ENCODE measurements at regions not wholly inside any gene's neighbourhood (a gene's known extent, or its start where the extent isn't known, plus 50 kb on each side); places are given as distances from the start of the nearest gene placed in this dataset.

DNA sequence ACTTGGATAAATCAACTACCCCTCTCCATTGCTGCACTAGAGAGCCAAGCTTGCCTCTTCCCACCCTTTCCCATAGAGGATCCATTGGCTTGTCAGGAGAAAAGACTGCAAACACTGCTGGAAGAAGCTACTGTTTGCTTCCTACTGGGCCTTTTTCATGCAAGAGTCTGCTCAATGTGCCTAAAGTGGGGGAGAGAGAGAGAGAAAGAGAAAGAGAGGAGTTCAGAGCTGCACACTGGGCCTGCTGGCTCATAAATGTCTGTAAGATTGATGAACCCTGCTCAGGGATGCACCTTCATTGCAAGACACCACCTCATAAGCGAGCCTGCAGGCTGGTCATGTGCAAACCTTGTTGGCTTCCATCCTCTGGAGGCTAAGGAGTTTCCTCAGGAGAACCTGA lies 269.4 kb downstream of the ZNF608 start:
- TF ChIP-seq, protein P1, sequence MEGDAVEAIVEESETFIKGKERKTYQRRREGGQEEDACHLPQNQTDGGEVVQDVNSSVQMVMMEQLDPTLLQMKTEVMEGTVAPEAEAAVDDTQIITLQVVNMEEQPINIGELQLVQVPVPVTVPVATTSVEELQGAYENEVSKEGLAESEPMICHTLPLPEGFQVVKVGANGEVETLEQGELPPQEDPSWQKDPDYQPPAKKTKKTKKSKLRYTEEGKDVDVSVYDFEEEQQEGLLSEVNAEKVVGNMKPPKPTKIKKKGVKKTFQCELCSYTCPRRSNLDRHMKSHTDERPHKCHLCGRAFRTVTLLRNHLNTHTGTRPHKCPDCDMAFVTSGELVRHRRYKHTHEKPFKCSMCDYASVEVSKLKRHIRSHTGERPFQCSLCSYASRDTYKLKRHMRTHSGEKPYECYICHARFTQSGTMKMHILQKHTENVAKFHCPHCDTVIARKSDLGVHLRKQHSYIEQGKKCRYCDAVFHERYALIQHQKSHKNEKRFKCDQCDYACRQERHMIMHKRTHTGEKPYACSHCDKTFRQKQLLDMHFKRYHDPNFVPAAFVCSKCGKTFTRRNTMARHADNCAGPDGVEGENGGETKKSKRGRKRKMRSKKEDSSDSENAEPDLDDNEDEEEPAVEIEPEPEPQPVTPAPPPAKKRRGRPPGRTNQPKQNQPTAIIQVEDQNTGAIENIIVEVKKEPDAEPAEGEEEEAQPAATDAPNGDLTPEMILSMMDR (IDR thresholded peaks at IDR 0.05; ENCODE audit: control extremely low read depth, extremely low read depth, low read depth, missing control alignments): no peak
- POLR2A ChIA-PET: no interaction called here
- CTCF ChIA-PET: interaction anchor here (0.8 to 1.3 kb wide), 2 partner anchors 15 to 18 kb away, joined by 3 to 4 read pairs; no protein-coding TSS in a partner anchor
- no peak for DNase-seq (ENCODE audit: extremely low spot score)

DNA sequence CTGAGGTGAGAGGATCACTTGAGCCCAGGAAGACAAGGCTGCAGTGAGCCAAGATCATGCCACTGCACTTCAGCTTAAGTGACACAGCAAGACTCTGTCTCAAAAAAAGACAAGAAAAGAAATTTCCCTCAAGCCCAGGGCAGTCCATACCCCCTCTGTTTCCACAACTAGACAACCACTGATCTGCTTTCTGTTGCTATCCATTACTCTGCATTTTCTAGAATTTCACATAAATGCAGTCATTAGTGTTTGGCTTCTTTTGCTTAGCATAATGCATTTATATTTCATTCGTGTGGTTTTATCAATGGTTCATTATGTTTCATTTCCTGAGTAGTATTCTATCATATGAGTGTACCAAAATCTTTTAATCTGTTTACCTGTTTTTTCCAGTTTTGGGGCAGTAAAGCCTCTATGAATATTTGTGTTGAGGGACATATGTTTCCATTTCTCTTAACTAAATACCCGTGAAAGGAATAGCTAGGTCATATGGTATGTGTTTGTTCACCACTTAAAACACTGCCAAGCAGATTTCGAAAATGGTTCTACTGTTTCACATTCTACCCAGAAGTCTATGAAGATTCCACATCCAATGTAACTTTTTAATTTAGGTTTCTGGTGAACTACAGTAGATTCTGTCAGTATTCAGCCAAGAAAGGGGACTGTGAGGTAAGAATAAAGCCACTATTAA lies 271.8 kb downstream of the ZNF608 start:
- POLR2A ChIA-PET: no interaction called here
- TF ChIP-seq, protein P1 (IDR thresholded peaks at IDR 0.05; ENCODE audit: control extremely low read depth, extremely low read depth, low read depth, missing control alignments): no peak
- DNase-seq (ENCODE audit: extremely low spot score): no peak
- CTCF ChIA-PET: interaction anchor here (1.2 kb wide), 1 partner anchor 11 kb away, joined by 3 read pairs; no protein-coding TSS in a partner anchor

DNA sequence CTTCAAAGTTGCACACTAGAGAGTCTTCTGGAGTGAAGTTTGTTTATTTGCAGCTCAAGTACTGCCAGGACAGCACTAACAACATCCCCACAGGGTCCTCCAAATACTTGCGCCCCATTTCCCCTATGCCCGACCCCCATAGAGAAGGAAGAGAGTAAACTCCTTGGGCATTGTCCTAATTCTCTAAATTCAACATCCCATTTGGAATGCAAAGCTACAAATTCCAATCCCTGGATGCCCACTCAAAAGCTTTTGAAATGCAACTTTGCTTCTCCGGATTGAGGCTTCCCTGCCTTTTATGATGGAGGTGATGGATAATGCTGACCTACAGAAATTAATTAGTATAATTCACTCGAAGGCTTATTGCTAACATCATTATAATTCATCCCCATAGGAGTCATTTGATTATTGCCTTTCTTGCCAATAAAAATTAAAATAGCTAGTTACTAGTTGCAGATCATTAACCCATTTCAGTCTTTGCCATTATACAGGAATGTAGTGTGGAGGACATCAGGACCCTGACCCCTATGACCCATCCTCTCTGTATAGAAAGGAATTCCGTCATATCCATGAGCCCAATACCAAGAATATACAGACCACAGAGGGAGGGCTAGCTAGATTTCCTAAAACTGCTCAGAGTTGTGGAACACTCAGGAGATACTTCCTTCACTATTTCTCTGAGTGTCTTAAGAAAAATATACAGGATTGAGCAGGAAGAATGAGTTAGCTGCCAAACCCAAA lies 277.6 kb downstream of the ZNF608 start:
- TF ChIP-seq, protein P1 (IDR thresholded peaks at IDR 0.05; ENCODE audit: control extremely low read depth, extremely low read depth, low read depth, missing control alignments): no peak
- ChIA-PET CTCF (interaction anchor here (1.1 to 1.8 kb wide), 3 partner anchors 11 to 22 kb away, joined by 3 to 5 read pairs (median 4); no protein-coding TSS in a partner anchor), POLR2A (no interaction called here)
- no peak for DNase-seq (ENCODE audit: extremely low spot score)

DNA sequence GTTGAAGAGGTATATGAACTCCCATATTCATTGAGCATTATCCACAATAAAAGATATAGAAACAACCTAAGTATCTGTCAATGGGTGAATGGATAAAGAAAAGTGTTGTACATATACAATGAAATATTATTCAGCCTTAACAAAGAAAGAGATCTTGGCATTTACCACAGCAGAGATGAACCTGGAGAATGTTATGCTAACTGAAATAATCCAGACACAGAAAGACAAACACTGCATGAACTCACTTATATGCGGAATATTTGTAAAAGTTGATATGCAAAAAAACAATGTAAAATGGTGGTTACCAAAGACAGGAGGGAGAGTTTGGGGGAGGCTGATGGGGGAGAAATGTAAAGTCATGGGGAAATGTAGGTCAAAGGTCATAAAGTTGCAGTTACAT lies 278.7 kb downstream of the ZNF608 start:
- ChIA-PET POLR2A (no interaction called here), CTCF (no interaction called here)
- TF ChIP-seq, protein P1 (IDR thresholded peaks at IDR 0.05; ENCODE audit: control extremely low read depth, extremely low read depth, low read depth, missing control alignments): no peak
- no peak for DNase-seq (ENCODE audit: extremely low spot score)

DNA sequence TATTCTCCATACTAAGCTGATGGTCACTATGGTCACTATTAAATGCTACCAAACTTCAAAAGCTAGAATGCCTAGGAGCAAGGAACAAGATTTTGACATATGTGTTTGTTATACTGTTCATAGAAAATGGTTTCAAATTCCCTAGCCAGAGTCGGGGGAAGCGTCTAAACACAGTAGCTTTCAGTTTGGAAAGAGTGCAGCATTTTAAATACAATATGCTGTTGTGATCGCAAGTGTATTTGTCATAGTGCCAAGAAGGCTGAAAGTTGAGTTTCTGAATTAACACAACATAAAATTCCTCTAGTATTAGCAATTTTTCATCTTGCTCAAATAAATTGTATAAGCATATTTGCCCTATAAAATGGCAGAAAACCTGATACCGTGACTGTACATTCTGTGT lies 280.4 kb downstream of the ZNF608 start:
- TF ChIP-seq, protein P1 (IDR thresholded peaks at IDR 0.05; ENCODE audit: control extremely low read depth, extremely low read depth, low read depth, missing control alignments): no peak
- CTCF ChIA-PET: interaction anchor here (1.2 kb wide), 2 partner anchors 13 to 29 kb away, joined by 3 to 4 read pairs; no protein-coding TSS in a partner anchor
- no peak for DNase-seq (ENCODE audit: extremely low spot score)
- POLR2A ChIA-PET: no interaction called here

DNA sequence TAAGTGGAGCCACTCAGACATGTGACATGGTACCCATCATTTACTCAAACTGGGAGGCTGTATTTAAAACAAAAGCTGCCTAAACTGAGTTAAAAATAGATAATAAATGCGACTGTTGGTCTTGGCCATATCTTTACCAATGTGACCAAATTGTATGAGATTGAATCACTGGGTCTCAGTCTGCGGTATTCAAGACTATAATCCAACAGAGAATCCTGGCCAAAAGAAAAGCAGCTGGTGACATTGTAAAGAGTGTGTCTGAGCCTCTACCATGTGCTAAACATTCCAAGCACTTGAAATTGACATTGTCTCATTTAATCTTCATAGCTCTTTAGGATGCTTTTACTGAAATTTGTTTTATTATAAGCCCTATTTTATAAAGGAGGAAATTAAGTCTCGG lies 282.6 kb downstream of the ZNF608 start:
- no peak for DNase-seq (ENCODE audit: extremely low spot score)
- CTCF ChIA-PET: interaction anchor here (0.9 kb wide), 2 partner anchors 11 to 25 kb away, joined by 3 to 4 read pairs; no protein-coding TSS in a partner anchor
- POLR2A ChIA-PET: no interaction called here
- TF ChIP-seq, protein P1 (IDR thresholded peaks at IDR 0.05; ENCODE audit: control extremely low read depth, extremely low read depth, low read depth, missing control alignments): no peak
